ENCODE measurements at regions not wholly inside any gene's neighbourhood (a gene's known extent, or its start where the extent isn't known, plus 50 kb on each side); places are given as distances from the start of the nearest gene placed in this dataset.
A peak's percentile ranks its signal among the peaks of the same experiment; 100 is the strongest.
"Not testable (repeated sequence)": the region's sequence is repeated elsewhere in the genome, so short reads cannot be mapped to it uniquely, and the experiment has no call there.

- DNase-seq (ENCODE audit: low spot score), result no peak
Observed at GRCh38 chr3:107001635-107002034, 375.6 kb upstream of the CCDC54 start.

GRCh38 chr3:107005352-107005751 is 371.9 kb upstream of the CCDC54 start:
- DNase-seq (ENCODE audit: low spot score), result not testable (repeated sequence)

- DNase-seq (ENCODE audit: low spot score), result no peak
Observed at GRCh38 chr3:107008213-107008612, 369.0 kb upstream of the CCDC54 start.

GRCh38 chr3:107013641-107014040 is 363.6 kb upstream of the CCDC54 start:
- DNase-seq (ENCODE audit: low spot score), result no peak

- DNase-seq (ENCODE audit: low spot score), result no peak
Observed at GRCh38 chr3:107024551-107025026, 352.6 kb upstream of the CCDC54 start.

GRCh38 chr3:107025961-107026360 is 351.3 kb upstream of the CCDC54 start:
- DNase-seq (ENCODE audit: low spot score), result no peak

- no peak for DNase-seq (ENCODE audit: low spot score)
Observed at GRCh38 chr3:107028086-107028485, 349.2 kb upstream of the CCDC54 start.

GRCh38 chr3:107028626-107029025 is 348.6 kb upstream of the CCDC54 start:
- no peak for DNase-seq (ENCODE audit: low spot score)

- no peak for DNase-seq (ENCODE audit: low spot score)
Observed at GRCh38 chr3:107032111-107032510, 345.1 kb upstream of the CCDC54 start.

- DNase-seq (ENCODE audit: low spot score), result no peak
Observed at GRCh38 chr3:107034142-107034541, 343.1 kb upstream of the CCDC54 start.

GRCh38 chr3:107035176-107035575 is 342.1 kb upstream of the CCDC54 start:
- no peak for DNase-seq (ENCODE audit: low spot score)

GRCh38 chr3:107044677-107045076 is 332.6 kb upstream of the CCDC54 start:
- DNase-seq (ENCODE audit: low spot score), result no peak

- no peak for DNase-seq (ENCODE audit: low spot score)
Observed at GRCh38 chr3:107045791-107046190, 331.4 kb upstream of the CCDC54 start.

GRCh38 chr3:107055181-107055942 is 321.9 kb upstream of the CCDC54 start:
- DNase-seq (ENCODE audit: low spot score), result no peak

- DNase-seq (ENCODE audit: low spot score), result no peak
Observed at GRCh38 chr3:107061466-107061865, 315.8 kb upstream of the CCDC54 start.

GRCh38 chr3:107062310-107062709 is 314.9 kb upstream of the CCDC54 start:
- no peak for DNase-seq (ENCODE audit: low spot score)

- no peak for DNase-seq (ENCODE audit: low spot score)
Observed at GRCh38 chr3:107062787-107063186, 314.5 kb upstream of the CCDC54 start.

- no peak for DNase-seq (ENCODE audit: low spot score)
Observed at GRCh38 chr3:107063351-107063750, 313.9 kb upstream of the CCDC54 start.

- peak; percentile 78 for DNase-seq (ENCODE audit: low spot score)
Observed at GRCh38 chr3:107064405-107065060, 312.7 kb upstream of the CCDC54 start.

GRCh38 chr3:107065094-107065861 is 312.0 kb upstream of the CCDC54 start:
- no peak for DNase-seq (ENCODE audit: low spot score)

- DNase-seq (ENCODE audit: low spot score), result no peak
Observed at GRCh38 chr3:107067421-107067820, 309.8 kb upstream of the CCDC54 start.

GRCh38 chr3:107068980-107069379 is 308.3 kb upstream of the CCDC54 start:
- peak; percentile 74 for DNase-seq (ENCODE audit: low spot score)

- DNase-seq (ENCODE audit: low spot score), result no peak
Observed at GRCh38 chr3:107076946-107077345, 300.3 kb upstream of the CCDC54 start.
